Glutamatergic neuron (in vitro differentiated cells): ENCODE measurements at regions not wholly inside any gene's neighbourhood (a gene's known extent, or its start where the extent isn't known, plus 50 kb on each side); places are given as distances from the start of the nearest gene placed in this dataset.

ENCODE experiments used
- DNase-seq: peaks from one replicate; pipeline ENCODE4 v3.0.0; 2022
- H3K27ac Mint-ChIP-seq: one replicate; pipeline ENCODE4 v1.8.0; 2020; ENCODE audit warnings: mild to moderate bottlenecking, mixed read lengths, inconsistent platforms; ENCODE audit not compliant: unreplicated experiment
- H3K27me3 Mint-ChIP-seq: one replicate; pipeline ENCODE4 v1.8.0; 2020; ENCODE audit warnings: mild to moderate bottlenecking, moderate library complexity, mixed read lengths, inconsistent platforms; ENCODE audit not compliant: unreplicated experiment
- H3K36me3 Mint-ChIP-seq: one replicate; pipeline ENCODE4 v1.8.0; 2020; ENCODE audit warnings: mild to moderate bottlenecking, mixed read lengths, inconsistent platforms; ENCODE audit not compliant: unreplicated experiment
- H3K4me1 Mint-ChIP-seq: one replicate; pipeline ENCODE4 v1.8.0; 2020; ENCODE audit warnings: mild to moderate bottlenecking, low read depth, mixed read lengths, inconsistent platforms; ENCODE audit not compliant: unreplicated experiment
- H3K4me3 Mint-ChIP-seq: one replicate; pipeline ENCODE4 v1.8.0; 2020; ENCODE audit warnings: mild to moderate bottlenecking, mixed read lengths, inconsistent platforms; ENCODE audit not compliant: unreplicated experiment
- H3K9me3 Mint-ChIP-seq: one replicate; pipeline ENCODE4 v1.8.0; 2020; ENCODE audit warnings: mild to moderate bottlenecking, moderate library complexity, mixed read lengths, inconsistent platforms; ENCODE audit not compliant: unreplicated experiment
- TF ChIP-seq, protein P1 (sequence below): fragments of 200-600 bp; sonication (generic); IDR thresholded peaks from one replicate; pipeline ENCODE4 v1.5.0; 2021; ENCODE audit not compliant: partially characterized antibody, unreplicated experiment

- DNase-seq: no peak
- no peaks in the 10 kb centered on the region for H3K36me3 Mint-ChIP-seq
- no peaks in the 10 kb centered on the region for H3K27me3 Mint-ChIP-seq
- H3K4me3 Mint-ChIP-seq: no peak overlapping the region
- TF ChIP-seq, protein P1, sequence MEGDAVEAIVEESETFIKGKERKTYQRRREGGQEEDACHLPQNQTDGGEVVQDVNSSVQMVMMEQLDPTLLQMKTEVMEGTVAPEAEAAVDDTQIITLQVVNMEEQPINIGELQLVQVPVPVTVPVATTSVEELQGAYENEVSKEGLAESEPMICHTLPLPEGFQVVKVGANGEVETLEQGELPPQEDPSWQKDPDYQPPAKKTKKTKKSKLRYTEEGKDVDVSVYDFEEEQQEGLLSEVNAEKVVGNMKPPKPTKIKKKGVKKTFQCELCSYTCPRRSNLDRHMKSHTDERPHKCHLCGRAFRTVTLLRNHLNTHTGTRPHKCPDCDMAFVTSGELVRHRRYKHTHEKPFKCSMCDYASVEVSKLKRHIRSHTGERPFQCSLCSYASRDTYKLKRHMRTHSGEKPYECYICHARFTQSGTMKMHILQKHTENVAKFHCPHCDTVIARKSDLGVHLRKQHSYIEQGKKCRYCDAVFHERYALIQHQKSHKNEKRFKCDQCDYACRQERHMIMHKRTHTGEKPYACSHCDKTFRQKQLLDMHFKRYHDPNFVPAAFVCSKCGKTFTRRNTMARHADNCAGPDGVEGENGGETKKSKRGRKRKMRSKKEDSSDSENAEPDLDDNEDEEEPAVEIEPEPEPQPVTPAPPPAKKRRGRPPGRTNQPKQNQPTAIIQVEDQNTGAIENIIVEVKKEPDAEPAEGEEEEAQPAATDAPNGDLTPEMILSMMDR: no peak
- H3K27ac Mint-ChIP-seq: no peak overlapping the region
- no peaks in the 10 kb centered on the region for H3K9me3 Mint-ChIP-seq
- no peaks in the 10 kb centered on the region for H3K4me1 Mint-ChIP-seq
Observed at GRCh38 chr3:6567241-6567640, 293.7 kb upstream of the GRM7 start.

DNA sequence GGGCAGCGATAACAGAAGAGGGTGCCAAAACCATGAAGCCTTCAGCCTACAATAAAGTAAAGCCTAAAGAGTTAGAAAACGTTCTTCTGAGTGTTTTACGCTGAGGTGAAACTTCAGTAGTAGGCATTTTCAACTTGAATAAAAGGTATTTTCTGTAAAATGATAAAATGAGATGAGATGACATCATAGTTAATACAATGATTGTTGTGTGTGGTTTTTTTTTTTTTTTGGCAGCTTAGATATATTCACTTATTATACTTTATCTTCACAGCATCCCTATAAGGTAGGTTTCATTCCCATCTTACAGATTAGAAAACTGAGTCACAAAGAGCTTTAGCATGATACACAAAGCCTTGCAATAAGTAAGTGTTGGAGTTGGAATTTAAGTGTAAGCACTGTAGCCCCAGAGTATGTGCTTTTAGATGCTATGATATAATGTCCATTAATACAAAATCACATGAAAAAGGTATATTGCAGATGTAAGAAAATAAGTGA lies 291.9 kb upstream of the GRM7 start:
- no peaks in the 10 kb centered on the region for H3K4me1 Mint-ChIP-seq
- H3K9me3 Mint-ChIP-seq: no peaks in the 10 kb centered on the region
- TF ChIP-seq, protein P1: no peak
- H3K4me3 Mint-ChIP-seq: no peak overlapping the region
- no peaks in the 10 kb centered on the region for H3K36me3 Mint-ChIP-seq
- H3K27ac Mint-ChIP-seq: no peak overlapping the region
- no peaks in the 10 kb centered on the region for H3K27me3 Mint-ChIP-seq
- no peak for DNase-seq

DNA sequence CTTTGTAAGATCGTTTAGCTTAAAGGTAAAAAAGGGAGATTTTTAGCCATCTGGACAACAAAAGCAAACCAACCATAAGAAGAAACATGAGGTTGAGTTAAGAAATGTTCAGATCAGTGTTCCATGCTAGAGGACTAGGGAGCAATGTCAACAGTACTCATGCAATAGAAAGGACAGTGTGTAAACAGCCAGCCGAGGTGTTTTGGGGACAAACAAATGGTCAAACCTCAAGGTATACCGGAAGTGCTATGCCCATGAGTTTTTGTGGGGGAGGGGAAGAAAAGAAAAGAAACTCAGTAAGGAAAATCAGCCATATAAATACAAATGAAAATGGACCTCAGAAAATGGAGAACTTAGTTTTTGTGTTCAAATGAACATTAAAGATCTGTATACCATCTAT lies 289.5 kb upstream of the GRM7 start:
- DNase-seq: no peak
- H3K9me3 Mint-ChIP-seq: no peaks in the 10 kb centered on the region
- H3K27ac Mint-ChIP-seq: no peak overlapping the region
- no peak overlapping the region for H3K4me3 Mint-ChIP-seq
- no peaks in the 10 kb centered on the region for H3K36me3 Mint-ChIP-seq
- H3K4me1 Mint-ChIP-seq: no peaks in the 10 kb centered on the region
- TF ChIP-seq, protein P1: no peak
- H3K27me3 Mint-ChIP-seq: no peaks in the 10 kb centered on the region

DNA sequence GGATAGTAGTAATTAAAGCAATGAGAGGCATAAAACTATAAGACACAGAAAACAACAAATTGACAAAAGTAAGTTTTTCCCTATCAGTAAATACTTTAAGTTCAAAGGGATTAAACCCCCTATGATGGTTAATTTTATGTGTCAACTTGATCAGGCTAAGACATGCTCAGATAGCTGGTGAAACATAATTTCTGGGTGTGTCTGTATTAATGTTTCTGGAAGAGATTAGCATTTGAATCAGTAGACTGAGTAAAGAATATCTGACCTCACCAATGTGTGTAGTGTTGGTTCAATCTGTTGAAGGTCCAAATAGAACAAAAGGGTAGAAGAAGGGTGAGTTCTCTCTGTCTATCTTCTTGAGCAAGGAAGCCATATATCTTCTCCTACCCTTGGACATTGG lies 283.3 kb upstream of the GRM7 start:
- Mint-ChIP-seq H3K4me3 (no peak overlapping the region), H3K9me3 (no peaks in the 10 kb centered on the region), H3K27ac (no peak overlapping the region), H3K36me3 (no peaks in the 10 kb centered on the region), H3K27me3 (no peaks in the 10 kb centered on the region), H3K4me1 (no peaks in the 10 kb centered on the region)
- TF ChIP-seq, protein P1: no peak
- no peak for DNase-seq

DNA sequence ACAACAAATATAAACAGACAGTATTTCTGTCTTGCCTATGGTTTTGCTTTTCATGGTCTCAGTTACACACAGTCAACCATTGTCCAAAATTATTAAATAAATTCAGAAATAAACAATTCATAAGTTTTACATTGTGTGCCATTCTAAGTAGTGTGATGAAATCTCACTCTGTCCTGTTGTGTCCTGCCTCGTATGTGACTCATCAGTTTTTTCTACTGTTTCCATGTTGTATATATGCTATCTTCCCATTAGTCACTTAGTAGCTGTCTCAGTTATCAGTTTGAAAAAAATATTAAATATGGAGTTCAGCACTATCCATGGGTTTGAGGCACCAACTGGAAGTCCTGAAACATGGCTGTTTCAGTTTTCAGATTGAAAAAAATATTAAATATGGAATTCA lies 282.4 kb upstream of the GRM7 start:
- H3K4me3 Mint-ChIP-seq: no peak overlapping the region
- no peaks in the 10 kb centered on the region for H3K4me1 Mint-ChIP-seq
- H3K36me3 Mint-ChIP-seq: no peaks in the 10 kb centered on the region
- no peaks in the 10 kb centered on the region for H3K27me3 Mint-ChIP-seq
- H3K9me3 Mint-ChIP-seq: no peaks in the 10 kb centered on the region
- no peak overlapping the region for H3K27ac Mint-ChIP-seq
- TF ChIP-seq, protein P1: no peak
- no peak for DNase-seq
